Activated B cell treated with CpG ODN at 0.5 μM for 24 hours (primary cell): ENCODE measurements at regions not wholly inside any gene's neighbourhood (a gene's known extent, or its start where the extent isn't known, plus 50 kb on each side); places are given as distances from the start of the nearest gene placed in this dataset.

ENCODE experiments used
- ATAC-seq: fragments of 200-7000 bp; cut with Tn5 transposase; one replicate; pipeline ENCODE4 v1.10.0; 2021; ENCODE audit warnings: low read depth, mild to moderate bottlenecking, moderate library complexity
- CTCF ChIA-PET: fragments of 350-600 bp; sonication (Branson Sonifier 250); formaldehyde crosslinking; loops from one replicate; lab custom pipeline; 2021; ENCODE audit warnings: antibody characterized with exemption; lab: Charles Lee
- POLR2A ChIA-PET: fragments of 350-600 bp; sonication (Branson Sonifier 250); formaldehyde crosslinking; loops from one replicate; lab custom pipeline; 2021; ENCODE audit warnings: antibody characterized with exemption; lab: Charles Lee
- DNase-seq: peaks from one replicate; pipeline ENCODE4 v3.0.0; 2022
- H3K27ac Mint-ChIP-seq: one replicate; pipeline ENCODE4 v1.8.0; 2020; ENCODE audit warnings: mixed read lengths
- H3K27me3 Mint-ChIP-seq: one replicate; pipeline ENCODE4 v1.8.0; 2021; ENCODE audit warnings: mixed read lengths
- H3K36me3 Mint-ChIP-seq: one replicate; pipeline ENCODE4 v1.8.0; 2021; ENCODE audit warnings: low read depth, mixed read lengths
- H3K4me1 Mint-ChIP-seq: one replicate; pipeline ENCODE4 v1.8.0; 2021; ENCODE audit warnings: mixed read lengths
- H3K4me3 Mint-ChIP-seq: one replicate; pipeline ENCODE4 v1.8.0; 2020; ENCODE audit warnings: mild to moderate bottlenecking, mixed read lengths
- H3K9me3 Mint-ChIP-seq: one replicate; pipeline ENCODE4 v1.8.0; 2020; ENCODE audit warnings: mixed read lengths
- CTCF ChIP-seq: fragments of 200-600 bp; IDR thresholded peaks from one replicate; pipeline ENCODE4 v1.8.0; 2022; ENCODE audit warnings: antibody characterized with exemption, mild to moderate bottlenecking
- intact Hi-C: fragments of 100-400 bp; cut with micrococcal nuclease; formaldehyde crosslinking; loops from one replicate; pipeline ENCODE4 v1.15.1; 2024

- Mint-ChIP-seq H3K36me3 (no peaks in the 10 kb centered on the region), H3K4me1 (peaks cover 1% of the 10 kb centered on the region), H3K27ac (no peak overlapping the region), H3K27me3 (no peaks in the 10 kb centered on the region), H3K4me3 (no peak overlapping the region), H3K9me3 (no peaks in the 10 kb centered on the region)
- TF ChIP-seq CTCF: no peak
- ChIA-PET CTCF (no interaction called here), POLR2A (no interaction called here)
- DNase-seq: no peak
- intact Hi-C loops: no loop called here
- ATAC-seq: no peak
These were observed 115.8 kb downstream of the SLC25A47 start for GRCh38 chr14:100438678-100439592.

- no peaks in the 10 kb centered on the region for H3K9me3 Mint-ChIP-seq
- intact Hi-C loops: no loop called here
- ChIA-PET CTCF (no interaction called here), POLR2A (no interaction called here)
- no peak for ATAC-seq
- H3K4me1 Mint-ChIP-seq: no peaks in the 10 kb centered on the region
- no peak overlapping the region for H3K4me3 Mint-ChIP-seq
- H3K27ac Mint-ChIP-seq: no peak overlapping the region
- no peak for TF ChIP-seq CTCF
- no peaks in the 10 kb centered on the region for H3K27me3 Mint-ChIP-seq
- no peak for DNase-seq
- no peaks in the 10 kb centered on the region for H3K36me3 Mint-ChIP-seq
These were observed 116.6 kb downstream of the SLC25A47 start for GRCh38 chr14:100439781-100440180.

- H3K9me3 Mint-ChIP-seq: no peaks in the 10 kb centered on the region
- H3K4me1 Mint-ChIP-seq: no peaks in the 10 kb centered on the region
- no peaks in the 10 kb centered on the region for H3K36me3 Mint-ChIP-seq
- CTCF ChIA-PET: no interaction called here
- TF ChIP-seq CTCF: no peak
- POLR2A ChIA-PET: no interaction called here
- H3K27me3 Mint-ChIP-seq: no peaks in the 10 kb centered on the region
- H3K27ac Mint-ChIP-seq: no peak overlapping the region
- DNase-seq (no peak), ATAC-seq (no peak)
- H3K4me3 Mint-ChIP-seq: no peak overlapping the region
- intact Hi-C loops: no loop called here
These were observed 117.1 kb downstream of the SLC25A47 start for GRCh38 chr14:100440207-100440631.

GRCh38 chr14:100440758-100441203 lies 117.6 kb downstream of the SLC25A47 start:
- POLR2A ChIA-PET: no interaction called here

More at GRCh38 chr14:100440758-100441203, 117.6 kb downstream of the SLC25A47 start:
- intact Hi-C loops: no loop called here
- no peaks in the 10 kb centered on the region for H3K36me3 Mint-ChIP-seq
- H3K27ac Mint-ChIP-seq: no peak overlapping the region
- DNase-seq: no peak
- H3K9me3 Mint-ChIP-seq: no peaks in the 10 kb centered on the region
- no peak overlapping the region for H3K4me3 Mint-ChIP-seq
- no peak for TF ChIP-seq CTCF
- no peaks in the 10 kb centered on the region for H3K27me3 Mint-ChIP-seq
- H3K4me1 Mint-ChIP-seq: no peaks in the 10 kb centered on the region
- no peak for ATAC-seq
- CTCF ChIA-PET: no interaction called here
